ENCODE measurements at regions not wholly inside any gene's neighbourhood (a gene's known extent, or its start where the extent isn't known, plus 50 kb on each side); places are given as distances from the start of the nearest gene placed in this dataset.

DNA sequence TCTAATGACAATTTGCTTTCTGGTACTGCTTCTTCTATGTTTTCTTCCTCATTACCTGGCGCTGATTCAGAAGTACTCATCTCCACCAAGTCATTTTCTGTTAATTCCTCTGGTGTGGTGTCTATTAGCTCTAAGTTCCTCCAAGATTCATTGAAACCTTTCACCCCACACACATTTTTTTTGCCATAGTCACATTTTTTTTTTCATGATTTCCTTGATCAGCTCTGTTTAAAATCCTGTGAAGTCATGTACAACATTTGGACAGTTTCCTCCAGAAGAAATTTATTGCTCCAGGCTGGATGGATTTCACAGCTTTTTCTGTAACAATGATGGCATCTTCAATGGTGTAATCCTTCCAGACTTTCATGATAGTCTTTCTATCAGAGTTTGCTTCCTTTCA lies 243.2 kb upstream of the VEPH1 start:
- FAIRE-seq: no peak

DNA sequence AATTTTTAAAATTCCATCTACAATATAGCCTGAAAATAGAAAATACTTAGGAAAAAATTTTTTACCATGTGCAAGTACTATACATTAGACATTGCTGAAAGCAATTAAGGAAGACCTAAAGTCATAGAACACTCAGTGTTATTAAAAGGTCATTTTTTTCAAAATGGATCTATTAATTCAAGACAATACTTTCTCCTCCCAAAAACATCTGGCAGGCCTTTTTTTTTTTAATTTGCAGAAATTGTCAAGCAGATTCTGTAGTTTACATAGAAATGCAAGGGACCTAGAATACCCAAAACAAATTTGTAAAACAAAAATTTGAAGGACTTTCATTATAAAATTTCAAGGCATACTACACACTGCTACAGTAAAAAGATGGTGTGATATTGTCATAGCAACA lies 238.4 kb upstream of the VEPH1 start:
- FAIRE-seq (no peak), DNase-seq (ENCODE audit: low spot score) (no peak)

More for the DNA sequence above, 243.2 kb upstream of the VEPH1 start:
- no peak for DNase-seq (ENCODE audit: low spot score)

DNA sequence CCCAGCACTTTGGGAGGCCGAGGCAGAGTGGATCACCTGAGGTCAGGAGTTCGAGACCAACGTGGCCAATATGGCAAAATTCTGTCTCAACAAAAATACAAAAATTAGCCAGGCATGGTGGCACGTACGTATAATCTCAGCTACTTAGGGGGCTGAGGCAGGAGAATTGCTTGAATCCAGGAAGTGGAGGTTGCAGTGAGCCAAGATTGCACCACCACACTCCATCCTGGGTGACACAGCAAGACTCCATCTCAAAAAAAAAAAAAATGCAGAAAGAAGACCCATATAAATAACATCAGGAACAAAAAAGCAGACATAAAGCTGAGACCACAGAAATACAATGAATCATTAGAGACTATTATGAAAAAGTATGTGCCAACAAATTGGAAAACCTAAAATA lies 235.2 kb upstream of the VEPH1 start:
- DNase-seq (ENCODE audit: low spot score): no peak
- no peak for FAIRE-seq

DNA sequence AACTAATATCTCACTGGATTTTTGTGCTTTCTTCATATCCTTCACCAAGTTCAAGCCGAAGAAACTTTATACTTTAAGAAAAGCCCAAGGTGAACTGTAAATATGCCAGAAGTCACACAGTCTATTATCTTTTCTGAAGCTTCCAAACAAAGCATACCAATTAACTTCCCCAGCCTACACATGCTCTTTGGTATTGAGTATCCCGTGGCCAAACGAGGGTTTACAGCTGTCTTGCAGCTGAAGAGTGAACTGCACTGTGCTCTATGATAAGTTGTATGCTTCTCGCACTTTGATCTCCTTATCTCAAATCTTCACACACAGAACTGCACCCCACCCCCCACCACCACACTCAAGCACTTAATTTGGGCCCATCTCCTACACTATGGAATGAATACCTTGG lies 215.6 kb upstream of the VEPH1 start:
- FAIRE-seq (no peak), DNase-seq (ENCODE audit: low spot score) (no peak)

DNA sequence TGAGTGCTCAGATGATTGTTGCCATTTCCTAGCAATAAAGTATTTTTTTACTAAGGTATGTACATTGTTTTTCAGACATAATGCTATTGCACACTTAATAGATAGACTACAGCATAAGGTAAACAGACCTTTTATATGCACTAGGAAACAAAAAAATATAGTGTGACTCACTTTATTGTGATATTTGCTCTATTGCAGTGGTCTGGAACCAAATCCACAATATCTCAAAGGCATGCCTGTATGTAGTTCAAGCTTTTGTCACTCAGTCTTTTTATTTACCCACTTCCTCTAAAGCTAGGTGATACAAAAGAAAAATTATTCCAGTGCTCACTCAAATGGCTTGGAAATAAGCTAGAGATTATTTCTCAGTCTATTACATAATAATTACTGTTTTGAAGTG lies 209.9 kb upstream of the VEPH1 start:
- DNase-seq (ENCODE audit: low spot score) (no peak), FAIRE-seq (no peak)

DNA sequence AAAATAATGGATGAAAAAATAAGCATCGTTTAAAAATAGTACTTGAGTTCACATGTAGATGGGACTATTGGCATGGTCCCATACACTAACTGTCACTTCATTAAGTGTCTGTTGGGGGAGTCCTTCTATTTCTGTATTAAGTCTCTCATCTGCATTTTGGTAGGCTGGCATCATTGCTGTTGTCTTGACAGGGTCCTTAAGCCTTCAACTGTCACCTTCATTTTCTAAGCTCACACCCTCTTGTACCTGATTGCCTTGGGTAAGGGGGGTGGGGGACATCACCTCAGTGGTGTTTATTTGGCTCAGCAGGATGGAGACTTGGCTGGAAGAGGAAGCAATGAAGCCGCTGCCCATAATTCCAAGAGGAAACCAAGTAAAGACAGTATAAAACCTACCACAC lies 202.0 kb upstream of the VEPH1 start:
- DNase-seq (ENCODE audit: low spot score): no peak
- FAIRE-seq: no peak

DNA sequence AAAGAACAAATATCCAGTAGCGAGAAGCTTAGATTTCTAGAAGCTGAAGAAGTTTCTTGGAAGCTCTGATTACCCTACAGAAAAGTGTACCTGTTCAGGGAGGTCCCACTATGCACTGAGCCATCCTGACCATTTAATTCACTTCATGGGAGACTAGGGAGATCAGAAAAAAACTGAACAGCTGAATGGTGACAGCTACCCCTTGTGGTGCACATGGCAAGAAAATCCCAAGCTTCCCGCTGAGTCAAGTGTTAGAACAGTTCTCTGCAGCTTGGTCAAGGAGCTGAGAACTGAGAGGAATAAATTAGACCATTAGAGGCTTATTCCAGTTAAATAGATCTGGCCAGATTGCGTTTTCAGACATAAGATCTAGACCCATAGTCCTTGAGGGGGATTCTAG lies 197.2 kb upstream of the VEPH1 start:
- DNase-seq (ENCODE audit: low spot score) (no peak), FAIRE-seq (no peak)

DNA sequence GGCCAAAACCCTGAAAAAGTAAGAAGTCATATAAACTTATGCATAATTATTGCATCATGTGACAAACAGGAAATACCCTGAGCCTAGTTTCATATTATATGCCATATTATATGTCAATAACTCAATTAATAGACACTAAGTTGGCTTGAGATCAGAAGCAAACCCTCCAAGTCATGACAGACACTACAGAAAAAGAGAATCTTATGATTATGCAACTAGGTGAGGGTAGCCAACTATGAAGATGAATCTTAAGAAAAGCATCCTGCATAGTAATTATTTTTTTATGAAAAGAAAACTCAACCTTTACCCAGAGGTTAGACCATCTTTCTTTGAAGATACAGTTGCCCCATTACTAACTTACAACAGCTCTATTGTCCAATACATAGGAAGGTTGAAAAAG lies 192.4 kb upstream of the VEPH1 start:
- FAIRE-seq (no peak), DNase-seq (ENCODE audit: low spot score) (no peak)

DNA sequence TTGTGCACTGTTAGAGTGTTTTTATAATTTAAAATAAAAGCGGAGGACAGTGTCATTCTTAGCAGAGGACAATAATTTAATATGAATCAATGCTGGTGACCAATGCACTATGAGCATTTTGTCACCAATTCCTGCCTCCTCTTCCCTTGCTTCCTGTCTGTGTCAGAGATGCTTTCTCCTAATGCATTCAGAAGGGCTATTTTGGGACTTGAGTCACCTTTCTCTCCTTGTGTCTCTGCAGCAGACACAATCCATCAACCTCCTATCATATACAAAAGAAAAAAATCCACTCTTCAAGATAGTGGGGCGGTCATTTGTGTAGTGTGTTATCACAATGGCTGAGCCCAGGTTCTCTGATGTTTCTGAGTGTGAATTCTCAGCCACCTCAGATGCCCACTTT lies 191.9 kb upstream of the VEPH1 start:
- no peak for FAIRE-seq

DNA sequence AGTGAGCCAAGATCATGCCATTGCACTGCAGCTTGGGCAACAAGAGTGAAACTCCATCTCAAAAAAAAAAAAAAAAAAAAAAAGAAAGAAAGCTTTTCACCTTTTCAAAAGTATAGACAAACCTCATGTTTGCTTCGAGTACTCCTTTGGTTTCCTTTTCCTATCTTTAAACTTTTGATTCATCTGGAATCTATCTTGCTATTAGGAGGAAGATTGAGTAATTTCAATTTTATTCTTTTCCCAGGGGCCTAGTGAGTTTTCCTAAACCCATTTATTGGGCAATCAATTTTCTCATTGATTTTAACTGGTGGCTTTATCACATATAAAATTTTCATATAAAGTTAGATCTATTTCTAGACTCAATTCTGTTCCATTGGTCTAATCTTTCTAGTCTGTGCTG lies 190.5 kb upstream of the VEPH1 start:
- FAIRE-seq (no peak), DNase-seq (ENCODE audit: low spot score) (no peak)

More for the DNA sequence above, 191.9 kb upstream of the VEPH1 start:
- no peak for DNase-seq (ENCODE audit: low spot score)

DNA sequence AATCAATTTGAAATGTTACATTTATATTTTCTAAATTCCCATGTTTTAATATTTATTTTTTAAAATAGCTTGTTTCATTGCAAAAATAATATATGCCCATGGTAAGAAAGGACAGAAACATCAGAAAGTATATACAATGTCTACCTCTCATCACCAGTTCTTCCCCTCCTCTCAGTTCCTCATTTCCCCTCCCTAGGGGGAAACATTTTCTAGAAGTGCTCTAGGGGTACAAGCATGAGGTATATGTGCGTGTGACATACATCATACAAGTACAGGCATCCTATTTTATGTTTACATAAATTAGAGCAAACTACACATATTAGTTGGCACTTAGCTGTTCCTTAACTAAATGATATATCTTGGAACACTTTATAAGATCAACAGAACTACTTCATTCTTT lies 189.3 kb upstream of the VEPH1 start:
- no peak for DNase-seq (ENCODE audit: low spot score)
- no peak for FAIRE-seq

DNA sequence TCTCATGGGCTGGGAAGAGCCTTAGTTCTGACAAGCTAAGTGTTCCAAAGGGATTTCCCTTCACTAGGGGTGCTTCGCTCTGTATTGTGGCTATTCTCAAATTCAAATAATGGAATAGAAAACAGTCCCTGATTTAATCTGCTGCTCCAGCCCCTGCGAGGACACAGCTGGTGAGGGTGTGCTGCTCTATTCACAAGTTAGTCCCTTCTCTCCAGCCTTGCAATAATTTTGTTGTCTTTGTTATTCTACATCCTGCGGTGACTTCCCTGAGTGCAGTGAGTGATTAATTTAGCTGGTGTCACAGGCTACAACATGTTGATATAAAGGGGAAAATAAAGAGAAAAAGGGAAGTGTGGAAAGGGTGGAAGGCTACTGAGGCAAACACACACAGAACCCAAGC lies 180.5 kb upstream of the VEPH1 start:
- no peak for DNase-seq (ENCODE audit: low spot score)
- FAIRE-seq: no peak

DNA sequence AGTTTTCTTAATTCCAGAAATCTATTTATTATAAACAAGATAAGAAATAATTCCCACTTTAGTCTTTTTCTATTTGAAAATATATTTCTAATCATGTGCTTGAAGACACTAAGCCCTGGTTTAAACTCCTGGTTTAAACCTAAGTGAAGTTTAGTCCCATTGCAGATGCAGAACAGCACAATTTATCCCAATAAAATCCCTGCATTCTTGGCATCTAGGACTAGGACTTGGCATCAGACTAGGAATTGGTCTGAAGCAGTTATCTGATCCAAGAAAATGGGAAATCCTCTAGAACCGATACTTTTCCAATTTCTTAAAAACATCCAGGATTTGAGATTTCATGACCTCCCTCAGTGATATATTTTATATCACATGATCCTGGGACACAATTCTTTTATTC lies 168.8 kb upstream of the VEPH1 start:
- FAIRE-seq (no peak), DNase-seq (ENCODE audit: low spot score) (no peak)

DNA sequence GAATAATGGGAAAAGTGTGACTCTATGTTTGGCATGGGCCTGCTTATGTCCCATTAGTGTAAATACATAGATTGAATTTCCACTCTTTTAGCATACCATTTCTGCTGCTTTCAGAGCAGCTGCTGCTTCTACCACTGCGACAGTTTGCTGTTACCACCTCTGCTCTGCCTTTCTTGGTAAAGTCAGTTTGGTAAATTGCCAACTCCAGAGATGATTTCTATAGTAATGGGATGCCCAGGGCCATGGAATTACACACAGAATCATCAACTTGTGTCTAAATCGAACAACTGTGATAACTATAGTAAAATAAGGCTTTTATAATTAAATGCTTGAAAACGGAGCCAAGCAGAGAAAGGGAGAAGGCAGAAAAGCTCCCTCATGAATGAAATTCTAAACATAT lies 168.4 kb upstream of the VEPH1 start:
- FAIRE-seq (no peak), DNase-seq (ENCODE audit: low spot score) (no peak)

DNA sequence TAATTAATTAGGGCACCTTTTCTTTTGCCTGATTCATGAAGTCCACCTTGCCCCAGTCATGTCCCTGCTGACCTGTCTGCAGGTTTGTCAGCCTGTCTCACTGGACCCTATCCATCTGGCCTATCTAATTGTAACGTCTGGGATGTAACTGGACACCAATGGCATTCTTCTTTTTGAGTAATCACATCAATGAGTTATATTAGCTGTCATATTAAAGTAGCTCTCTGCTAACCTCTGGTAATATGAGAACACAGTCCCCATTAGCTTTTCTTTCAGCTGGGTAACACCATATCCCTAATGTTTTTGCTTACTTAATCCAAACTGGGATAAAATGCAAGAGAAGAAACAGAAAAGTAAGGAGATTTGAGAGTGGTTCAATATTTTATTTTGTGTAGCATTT lies 166.2 kb upstream of the VEPH1 start:
- DNase-seq (ENCODE audit: low spot score) (no peak), FAIRE-seq (no peak)

DNA sequence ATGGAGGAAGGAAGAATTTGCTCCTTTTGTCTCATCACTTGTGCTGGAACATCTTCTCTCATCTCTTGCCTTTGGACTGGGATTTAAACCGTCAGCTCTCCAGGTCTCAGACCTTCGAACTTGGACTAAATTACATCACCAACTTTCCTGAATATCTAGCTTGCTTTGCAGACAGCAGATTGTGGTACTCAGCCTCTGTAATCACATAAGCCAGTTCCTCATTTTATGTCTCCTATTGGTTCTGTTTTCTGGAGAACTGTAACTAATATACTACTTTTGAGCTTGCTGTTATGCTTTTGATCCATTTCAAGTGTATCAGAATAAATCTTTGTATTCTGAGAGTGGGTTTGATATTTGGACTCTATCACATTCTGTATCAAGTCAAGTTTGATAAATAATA lies 164.3 kb upstream of the VEPH1 start:
- FAIRE-seq: no peak

DNA sequence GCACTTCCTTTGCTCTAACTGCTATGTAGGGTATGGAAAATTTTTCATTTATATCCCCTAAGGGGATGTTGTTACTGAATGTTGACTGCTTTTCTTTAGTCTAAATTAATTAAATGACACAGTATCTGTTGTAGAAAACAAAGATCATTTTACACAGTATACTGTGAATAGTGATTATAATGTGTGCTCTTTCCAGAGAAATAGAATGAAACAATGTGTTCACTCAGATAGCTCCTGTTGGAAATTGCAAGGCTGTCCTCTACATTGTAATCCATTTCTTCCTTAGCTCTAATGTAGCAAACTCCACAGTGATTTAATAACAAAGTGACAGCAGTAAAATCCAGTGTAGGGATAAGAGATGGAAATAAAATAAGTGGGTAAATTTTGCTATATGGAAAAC lies 159.0 kb upstream of the VEPH1 start:
- DNase-seq (ENCODE audit: low spot score): no peak
- FAIRE-seq: no peak

More for the DNA sequence above, 164.3 kb upstream of the VEPH1 start:
- no peak for DNase-seq (ENCODE audit: low spot score)

DNA sequence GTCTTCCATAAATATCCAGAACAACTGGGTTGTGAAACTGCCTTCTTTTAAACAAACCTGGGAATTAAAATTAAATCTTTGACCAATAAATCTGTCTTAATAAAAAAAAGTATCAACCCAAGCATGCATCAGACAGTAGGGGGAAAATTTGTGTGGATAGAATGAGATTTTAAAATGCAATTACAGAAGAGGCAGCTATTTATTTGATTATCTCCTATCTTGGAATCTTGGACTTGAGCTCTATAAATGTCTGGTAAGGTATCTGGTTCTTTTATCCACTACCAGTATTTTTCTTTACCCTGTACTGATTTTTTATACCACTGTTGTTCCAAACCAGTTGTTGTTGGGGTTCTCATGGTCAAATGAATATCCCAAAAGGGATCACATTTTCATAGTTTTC lies 157.6 kb upstream of the VEPH1 start:
- DNase-seq (ENCODE audit: low spot score) (no peak), FAIRE-seq (no peak)

DNA sequence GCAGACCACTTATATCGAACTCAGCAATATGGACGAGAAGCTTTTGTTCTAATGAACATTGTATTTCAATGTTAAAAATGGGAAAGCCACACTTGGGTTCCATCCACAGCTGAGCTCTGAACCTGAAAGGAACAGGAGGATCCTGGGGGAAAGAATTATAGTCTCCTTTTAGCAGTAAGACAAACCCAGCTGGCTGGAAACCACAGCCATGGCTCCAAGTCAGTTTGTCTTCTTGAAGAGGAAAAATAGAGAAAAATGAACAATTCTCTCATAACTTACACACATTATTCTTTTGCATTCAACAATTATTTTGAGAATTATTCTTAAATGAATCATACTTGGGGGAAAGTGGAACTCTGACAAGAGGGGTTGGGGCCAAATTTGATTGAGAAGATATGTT lies 149.2 kb upstream of the VEPH1 start:
- DNase-seq (ENCODE audit: low spot score): no peak
- no peak for FAIRE-seq

DNA sequence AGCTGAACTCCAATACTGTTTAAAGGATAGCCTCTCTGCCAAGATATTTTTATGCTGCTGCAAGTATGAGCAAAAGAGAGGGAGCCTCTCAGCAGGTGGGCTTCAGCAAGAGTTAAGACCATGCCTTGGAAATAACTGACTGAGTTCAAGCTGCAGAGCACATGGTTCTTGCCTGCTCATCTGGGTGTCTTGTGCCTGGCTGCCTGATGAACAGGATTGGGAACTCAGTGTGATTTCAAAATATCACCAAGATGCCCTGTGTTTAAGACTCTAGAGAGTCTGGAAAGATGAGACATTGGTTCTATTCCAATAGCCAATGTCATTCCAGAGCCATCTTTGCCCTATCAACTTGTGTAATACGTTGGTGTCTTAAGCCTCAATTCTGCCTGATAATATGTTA lies 147.5 kb upstream of the VEPH1 start:
- DNase-seq (ENCODE audit: low spot score): no peak
- no peak for FAIRE-seq

DNA sequence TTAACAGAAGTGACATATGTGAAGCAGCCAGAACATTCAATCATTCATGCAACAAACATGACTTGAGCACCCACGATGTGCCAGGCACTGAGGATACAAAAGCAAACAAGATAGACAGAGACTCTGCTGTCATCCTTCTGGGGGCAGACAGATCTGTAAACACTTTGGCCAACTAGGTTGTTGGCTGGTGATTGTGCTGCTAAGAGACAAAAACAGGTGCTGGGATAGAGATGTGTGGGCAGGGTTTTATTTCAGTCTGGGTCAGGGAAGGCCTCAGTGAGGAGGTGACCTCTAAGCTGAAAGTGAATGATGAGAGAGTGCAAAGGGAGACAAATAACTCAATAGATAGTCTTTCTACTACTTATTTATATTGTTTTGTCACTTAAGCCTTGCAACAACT lies 147.0 kb upstream of the VEPH1 start:
- no peak for FAIRE-seq
- no peak for DNase-seq (ENCODE audit: low spot score)

DNA sequence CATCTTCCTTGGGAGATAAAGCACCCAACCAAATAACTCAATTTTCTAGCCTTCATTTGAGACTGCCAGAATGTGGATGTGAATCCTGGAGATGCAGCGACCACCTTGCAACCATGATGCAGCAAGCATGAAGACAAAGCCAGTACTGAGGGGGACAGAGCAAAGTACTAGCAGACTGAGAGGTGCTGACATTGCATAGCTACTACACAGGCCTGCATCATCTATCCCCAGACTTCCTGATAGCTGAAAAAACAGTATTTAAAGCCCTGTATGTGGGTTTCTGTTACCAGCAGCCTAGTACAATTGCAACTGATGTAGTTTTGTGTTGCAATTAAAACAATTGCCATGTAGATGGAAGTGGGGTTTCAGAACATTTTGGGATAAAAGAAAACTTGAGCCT lies 146.3 kb upstream of the VEPH1 start:
- DNase-seq (ENCODE audit: low spot score) (no peak), FAIRE-seq (no peak)

DNA sequence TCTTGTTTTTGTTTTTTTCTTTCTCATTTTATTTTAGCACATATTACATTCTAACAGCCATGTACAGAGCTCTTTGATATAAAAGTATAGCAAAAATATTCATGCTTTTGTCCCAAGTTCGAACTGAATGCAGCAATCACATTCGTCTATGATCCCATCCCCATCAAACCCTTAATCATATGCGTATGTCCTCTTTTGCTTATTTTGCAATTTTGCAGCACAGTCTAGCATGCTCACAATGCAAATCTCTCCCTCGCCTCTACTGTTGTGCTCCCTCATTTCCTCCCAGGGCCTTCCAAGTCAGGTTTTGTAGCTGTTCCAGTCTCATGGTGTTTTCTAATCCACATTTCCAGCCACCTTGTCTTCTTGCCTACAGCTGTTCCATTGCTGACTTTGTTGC lies 144.6 kb upstream of the VEPH1 start:
- FAIRE-seq: no peak
- DNase-seq (ENCODE audit: low spot score): no peak

DNA sequence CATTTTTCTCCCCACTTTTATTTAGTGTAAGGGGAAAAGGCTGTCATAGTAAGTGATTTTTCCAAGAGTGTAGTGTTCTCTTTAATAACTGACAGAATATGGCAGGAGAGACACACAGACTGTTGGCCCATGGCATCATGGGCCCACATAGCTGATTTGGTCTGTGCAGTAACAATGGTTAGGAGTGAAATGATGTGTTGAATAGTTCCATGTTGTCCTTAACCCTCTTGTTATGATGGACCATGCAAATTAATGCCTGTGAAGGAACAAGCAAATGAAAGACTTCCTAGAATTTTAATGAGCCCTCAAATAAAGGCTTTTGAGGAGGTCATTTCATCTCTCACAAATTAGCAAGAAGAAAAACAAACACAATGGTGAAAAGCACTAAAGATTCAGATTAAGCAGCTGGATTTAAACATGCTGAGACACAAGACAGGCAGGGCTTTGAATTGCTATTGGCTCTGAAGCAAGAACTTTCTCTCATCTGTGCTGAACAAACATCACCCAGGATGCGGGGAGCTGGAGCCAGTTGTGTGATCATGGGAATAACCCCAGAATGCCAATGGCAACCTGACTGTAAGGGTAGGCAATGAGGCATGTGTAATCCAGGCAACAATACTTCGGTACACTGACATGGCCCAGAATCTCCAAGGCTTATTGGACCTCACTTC lies 136.7 kb upstream of the VEPH1 start:
- FAIRE-seq: no peak
- no peak for DNase-seq (ENCODE audit: low spot score)

Data from urothelium cell line (cell line).